ENCODE measurements at regions not wholly inside any gene's neighbourhood (a gene's known extent, or its start where the extent isn't known, plus 50 kb on each side); places are given as distances from the start of the nearest gene placed in this dataset.

DNA sequence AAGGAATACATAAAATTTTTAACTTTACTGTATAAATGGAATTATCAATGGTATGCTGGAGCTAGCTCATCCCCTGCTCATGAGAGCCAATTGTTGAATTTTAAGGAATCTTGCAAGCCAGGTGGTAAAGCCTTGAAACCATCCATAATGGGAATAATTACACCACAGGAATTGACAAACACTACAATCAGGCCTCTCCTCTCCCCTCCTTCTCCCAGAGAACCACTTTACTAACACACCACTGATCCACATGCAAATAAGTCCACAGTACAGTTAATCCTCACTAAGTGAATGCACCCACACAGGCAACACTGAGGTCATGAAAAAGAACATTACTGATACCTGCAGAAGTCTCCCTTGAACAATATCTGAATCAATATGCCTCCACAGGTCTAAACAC lies 140.5 kb downstream of the KLF12 start:
- CTCF ChIA-PET, result no interaction called here
- DNase-seq (ENCODE audit: low spot score), result no peak
- TF ChIP-seq, protein P1, sequence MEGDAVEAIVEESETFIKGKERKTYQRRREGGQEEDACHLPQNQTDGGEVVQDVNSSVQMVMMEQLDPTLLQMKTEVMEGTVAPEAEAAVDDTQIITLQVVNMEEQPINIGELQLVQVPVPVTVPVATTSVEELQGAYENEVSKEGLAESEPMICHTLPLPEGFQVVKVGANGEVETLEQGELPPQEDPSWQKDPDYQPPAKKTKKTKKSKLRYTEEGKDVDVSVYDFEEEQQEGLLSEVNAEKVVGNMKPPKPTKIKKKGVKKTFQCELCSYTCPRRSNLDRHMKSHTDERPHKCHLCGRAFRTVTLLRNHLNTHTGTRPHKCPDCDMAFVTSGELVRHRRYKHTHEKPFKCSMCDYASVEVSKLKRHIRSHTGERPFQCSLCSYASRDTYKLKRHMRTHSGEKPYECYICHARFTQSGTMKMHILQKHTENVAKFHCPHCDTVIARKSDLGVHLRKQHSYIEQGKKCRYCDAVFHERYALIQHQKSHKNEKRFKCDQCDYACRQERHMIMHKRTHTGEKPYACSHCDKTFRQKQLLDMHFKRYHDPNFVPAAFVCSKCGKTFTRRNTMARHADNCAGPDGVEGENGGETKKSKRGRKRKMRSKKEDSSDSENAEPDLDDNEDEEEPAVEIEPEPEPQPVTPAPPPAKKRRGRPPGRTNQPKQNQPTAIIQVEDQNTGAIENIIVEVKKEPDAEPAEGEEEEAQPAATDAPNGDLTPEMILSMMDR (conservative IDR thresholded peaks at IDR 0.05; ENCODE audit: low read depth), result no peak
- no peak overlapping the region for H3K27ac ChIP-seq
- POLR2A ChIA-PET (ENCODE audit: low non-redundant PET), result no interaction called here

DNA sequence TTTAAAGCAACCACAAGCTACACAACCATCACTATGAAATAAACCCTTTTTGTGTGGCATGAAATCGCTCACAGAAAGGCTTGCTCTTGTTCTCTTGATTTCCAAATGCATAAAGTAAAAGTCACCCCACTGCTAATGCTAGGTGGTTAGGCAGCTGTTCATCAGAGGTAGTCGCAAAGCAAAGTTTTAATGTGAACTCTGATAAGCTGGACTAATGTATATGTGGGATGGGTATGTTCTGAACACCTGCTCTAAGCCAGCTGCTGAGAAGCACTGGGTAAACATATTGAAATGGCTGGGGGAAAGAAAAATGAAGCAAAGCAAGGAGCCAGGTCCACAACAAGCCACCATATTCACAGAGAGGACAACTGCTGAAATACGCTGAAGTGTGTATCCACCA lies 142.3 kb downstream of the KLF12 start:
- POLR2A ChIA-PET (ENCODE audit: low non-redundant PET), result no interaction called here
- CTCF ChIA-PET, result no interaction called here

DNA sequence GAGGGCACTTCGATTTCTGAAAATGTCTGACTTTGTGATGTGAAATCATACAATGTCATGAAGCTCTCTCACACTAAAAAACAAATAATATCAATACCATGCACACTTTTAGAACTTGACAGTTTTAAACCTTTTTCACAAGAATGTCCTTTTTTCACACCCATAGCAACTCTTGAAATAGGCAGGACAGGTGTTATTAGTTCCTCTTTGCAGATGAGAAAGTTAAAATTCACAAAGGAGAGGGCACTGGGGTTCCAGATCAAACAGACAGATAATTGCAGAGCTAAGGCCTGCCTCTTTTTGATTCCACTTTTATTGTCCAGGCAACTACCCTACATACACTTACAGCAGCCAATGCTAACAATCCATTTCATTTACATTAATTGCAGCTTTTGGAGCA lies 142.8 kb downstream of the KLF12 start:
- ChIA-PET POLR2A (ENCODE audit: low non-redundant PET) (no interaction called here), CTCF (no interaction called here)
- no peak overlapping the region for H3K27ac ChIP-seq
- DNase-seq (ENCODE audit: low spot score), result no peak
- TF ChIP-seq, protein P1 (conservative IDR thresholded peaks at IDR 0.05; ENCODE audit: low read depth), result no peak

More for the DNA sequence above, 142.3 kb downstream of the KLF12 start:
- DNase-seq (ENCODE audit: low spot score), result no peak
- TF ChIP-seq, protein P1 (conservative IDR thresholded peaks at IDR 0.05; ENCODE audit: low read depth), result no peak
- H3K27ac ChIP-seq, result no peak overlapping the region

- H3K27ac ChIP-seq, result no peak overlapping the region
- CTCF ChIA-PET, result no interaction called here
- TF ChIP-seq, protein P1 (conservative IDR thresholded peaks at IDR 0.05; ENCODE audit: low read depth), result no peak
- DNase-seq (ENCODE audit: low spot score), result no peak
- POLR2A ChIA-PET (ENCODE audit: low non-redundant PET), result no interaction called here
Observed at GRCh38 chr13:73989244-73989843, 144.9 kb downstream of the KLF12 start.

DNA sequence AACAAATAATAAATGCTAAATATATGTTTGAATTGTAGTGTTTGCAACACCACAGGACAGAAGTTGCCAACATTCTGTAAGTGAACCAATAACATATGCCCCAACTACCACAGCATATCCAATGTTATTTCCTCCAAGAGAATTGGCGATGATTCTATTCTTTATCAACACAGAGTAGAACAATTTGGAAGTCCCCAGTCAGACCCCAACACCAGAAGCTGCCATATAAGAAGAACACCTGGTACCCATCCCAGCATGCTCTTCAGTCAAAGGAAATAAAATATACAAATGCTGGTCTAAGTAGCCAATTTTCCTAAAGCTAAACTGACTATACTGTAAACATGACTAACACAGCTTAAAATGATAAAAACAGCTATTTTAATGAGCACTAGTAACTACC lies 145.7 kb downstream of the KLF12 start:
- POLR2A ChIA-PET (ENCODE audit: low non-redundant PET), result no interaction called here
- DNase-seq (ENCODE audit: low spot score), result no peak
- H3K27ac ChIP-seq, result no peak overlapping the region
- TF ChIP-seq, protein P1 (conservative IDR thresholded peaks at IDR 0.05; ENCODE audit: low read depth), result no peak
- CTCF ChIA-PET, result no interaction called here

DNA sequence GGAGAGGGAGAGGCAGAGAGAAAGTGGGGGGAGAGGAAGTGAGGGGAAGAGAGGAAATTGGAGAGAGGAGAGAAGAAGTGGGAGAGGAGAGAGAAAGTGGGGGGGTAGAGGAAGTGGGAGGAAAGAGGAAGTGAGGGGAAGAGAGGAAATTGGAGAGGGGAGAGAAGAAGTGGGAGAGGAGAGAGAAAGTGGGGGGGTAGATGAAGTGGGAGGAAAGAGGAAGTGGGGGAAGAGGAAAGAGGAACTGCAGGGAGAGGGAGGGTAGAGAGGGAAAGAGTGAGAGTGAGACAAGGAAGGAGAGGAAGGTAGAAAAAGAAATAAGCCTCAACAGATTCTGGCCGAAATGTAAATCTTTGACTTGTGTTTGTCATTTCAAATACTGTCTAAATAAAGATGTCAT lies 146.6 kb downstream of the KLF12 start:
- POLR2A ChIA-PET (ENCODE audit: low non-redundant PET), result no interaction called here
- H3K27ac ChIP-seq, result no peak overlapping the region
- DNase-seq (ENCODE audit: low spot score), result no peak

More for the DNA sequence above, 146.6 kb downstream of the KLF12 start:
- TF ChIP-seq, protein P1 (conservative IDR thresholded peaks at IDR 0.05; ENCODE audit: low read depth), result no peak
- CTCF ChIA-PET, result no interaction called here

Measured in RWPE1 (cell line).